MG63 (cell line): ENCODE measurements at regions not wholly inside any gene's neighbourhood (a gene's known extent, or its start where the extent isn't known, plus 50 kb on each side); places are given as distances from the start of the nearest gene placed in this dataset.
A peak's percentile ranks its signal among the peaks of the same experiment; 100 is the strongest.
"Not testable (repeated sequence)": the region's sequence is repeated elsewhere in the genome, so short reads cannot be mapped to it uniquely, and the experiment has no call there.

Source experiments
- DNase-seq: peaks from one replicate; pipeline ENCODE4 v3.0.0-alpha.2; 2020
- H3K27me3 ChIP-seq: fragments of 250-450 bp; sonication (Bioruptor Pico); 2 replicates; pipeline ENCODE4 v1.5.1; 2020; ENCODE audit warnings: mild to moderate bottlenecking, moderate library complexity
- H3K36me3 ChIP-seq: fragments of 250-450 bp; sonication (Bioruptor Pico); 2 replicates; pipeline ENCODE4 v1.5.1; 2020; ENCODE audit warnings: mild to moderate bottlenecking, moderate library complexity
- H3K4me3 ChIP-seq: fragments of 250-450 bp; sonication (Bioruptor Pico); 2 replicates; pipeline ENCODE4 v1.5.1; 2020; ENCODE audit warnings: mild to moderate bottlenecking, moderate library complexity
- H3K9me3 ChIP-seq: fragments of 250-450 bp; sonication (Bioruptor Pico); 2 replicates; pipeline ENCODE4 v1.5.1; 2020; ENCODE audit warnings: mild to moderate bottlenecking, moderate library complexity

GRCh38 chr3:16740515-16740914 lies 135.3 kb upstream of the DAZL start:
- Histone ChIP-seq H3K9me3 (peaks cover 15% of the 10 kb centered on the region; the same call in 1 of the 2 replicates), H3K36me3 (no peaks in the 10 kb centered on the region), H3K4me3 (no peak overlapping the region), H3K27me3 (no peaks in the 10 kb centered on the region)
- DNase-seq = no peak

- Histone ChIP-seq H3K9me3 (peaks cover 15% of the 10 kb centered on the region; the same call in 1 of the 2 replicates), H3K36me3 (no peaks in the 10 kb centered on the region), H3K4me3 (no peak overlapping the region), H3K27me3 (no peaks in the 10 kb centered on the region)
- DNase-seq = peak; percentile 77
These were observed 136.0 kb upstream of the DAZL start for GRCh38 chr3:16741103-16741758.

DNA sequence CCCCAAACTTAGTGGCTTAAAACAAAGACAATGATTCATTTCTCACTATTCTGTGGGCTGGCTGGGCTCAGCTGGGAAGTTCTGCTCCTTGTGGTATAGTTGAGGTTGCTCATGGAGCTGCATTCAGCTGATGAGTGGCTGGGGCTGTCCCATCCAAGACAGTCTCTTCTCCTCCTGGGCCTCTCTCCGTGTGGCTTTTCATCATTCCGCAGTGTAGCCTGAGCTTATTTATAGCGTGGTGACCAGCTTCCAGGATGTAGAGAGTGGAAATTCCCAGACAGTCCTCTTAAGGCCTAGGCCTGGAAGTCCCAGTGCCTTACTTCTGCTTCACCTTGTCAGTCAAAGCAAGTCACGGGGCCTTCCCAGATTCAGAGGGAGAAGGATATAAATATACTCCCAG lies 136.7 kb upstream of the DAZL start:
- Histone ChIP-seq H3K27me3 (no peaks in the 10 kb centered on the region), H3K9me3 (peaks cover 15% of the 10 kb centered on the region; the same call in 1 of the 2 replicates), H3K36me3 (no peaks in the 10 kb centered on the region), H3K4me3 (no peak overlapping the region)
- peak; percentile 12 for DNase-seq

DNA sequence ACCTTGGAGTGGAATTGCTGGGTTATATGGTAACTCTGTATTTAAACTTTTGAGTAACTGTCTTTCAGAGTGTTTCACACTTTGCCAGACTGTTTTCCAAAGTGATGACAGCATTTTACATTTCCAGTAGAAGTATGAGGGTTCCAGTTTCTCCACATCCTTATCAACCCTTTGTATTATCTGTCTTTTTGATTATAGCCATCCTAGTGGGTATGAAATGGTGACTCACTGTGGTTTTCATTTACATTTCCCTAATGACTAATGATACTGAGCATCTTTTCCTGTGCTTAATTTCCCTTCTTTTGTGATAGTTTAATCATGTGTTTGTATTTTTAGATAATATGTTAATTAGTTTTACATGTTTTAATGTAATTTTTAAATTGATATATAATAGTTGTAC lies 138.1 kb upstream of the DAZL start:
- Histone ChIP-seq H3K4me3 (no peak overlapping the region), H3K9me3 (peaks cover 15% of the 10 kb centered on the region; the same call in 1 of the 2 replicates), H3K36me3 (no peaks in the 10 kb centered on the region), H3K27me3 (no peaks in the 10 kb centered on the region)
- no peak for DNase-seq

GRCh38 chr3:16759227-16759903 lies 125.4 kb upstream of the PLCL2 start:
- H3K4me3 ChIP-seq = no peak overlapping the region
- H3K9me3 ChIP-seq = no peaks in the 10 kb centered on the region
- no peaks in the 10 kb centered on the region for H3K36me3 ChIP-seq
- no peak for DNase-seq
- no peaks in the 10 kb centered on the region for H3K27me3 ChIP-seq

GRCh38 chr3:16761571-16761970 lies 123.2 kb upstream of the PLCL2 start:
- no peaks in the 10 kb centered on the region for H3K36me3 ChIP-seq
- H3K27me3 ChIP-seq = no peaks in the 10 kb centered on the region
- no peak overlapping the region for H3K4me3 ChIP-seq
- no peaks in the 10 kb centered on the region for H3K9me3 ChIP-seq
- DNase-seq = no peak

DNA sequence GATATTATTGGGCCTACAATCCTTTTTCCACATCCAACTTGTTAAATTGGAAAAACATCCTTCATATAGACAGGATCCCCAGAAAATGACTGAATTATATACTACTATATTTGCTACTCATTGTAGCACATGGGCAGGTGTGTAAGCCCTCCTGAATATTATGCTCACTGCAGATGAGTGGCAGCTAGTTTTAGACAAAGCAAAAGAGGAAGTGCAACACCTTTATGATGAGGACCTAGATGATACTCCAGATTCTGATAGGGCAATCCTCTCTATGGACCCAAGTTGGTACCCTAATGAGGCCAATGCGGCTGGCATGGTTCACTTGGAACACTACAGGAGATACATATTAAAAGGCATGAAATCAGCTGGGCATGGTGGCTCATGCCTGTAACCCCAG lies 119.1 kb upstream of the PLCL2 start:
- Histone ChIP-seq H3K27me3 (no peaks in the 10 kb centered on the region), H3K4me3 (no peak overlapping the region), H3K36me3 (no peaks in the 10 kb centered on the region), H3K9me3 (no peaks in the 10 kb centered on the region)
- no peak for DNase-seq

DNA sequence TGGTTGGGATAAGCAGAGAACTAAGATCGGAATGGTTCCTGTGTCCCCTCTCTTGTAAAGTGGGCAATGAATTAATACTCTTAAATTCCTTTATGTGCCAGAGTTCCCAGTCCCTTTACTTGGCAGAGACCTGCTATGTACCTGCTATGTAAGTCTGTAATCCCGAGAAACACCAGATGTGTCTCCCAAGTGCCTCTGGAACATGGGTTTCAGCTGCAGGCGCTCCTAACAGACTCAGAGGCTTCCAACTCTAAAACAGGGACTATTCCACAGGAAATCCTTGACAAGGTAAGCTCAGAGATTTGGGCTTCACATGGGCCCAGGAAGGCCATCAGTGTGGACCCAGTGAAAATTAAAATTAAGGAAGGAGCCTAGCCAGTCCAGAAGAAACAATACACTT lies 117.7 kb upstream of the PLCL2 start:
- no peaks in the 10 kb centered on the region for H3K9me3 ChIP-seq
- no peaks in the 10 kb centered on the region for H3K27me3 ChIP-seq
- no peak overlapping the region for H3K4me3 ChIP-seq
- DNase-seq = no peak
- no peaks in the 10 kb centered on the region for H3K36me3 ChIP-seq

- Histone ChIP-seq H3K36me3 (no peaks in the 10 kb centered on the region), H3K9me3 (no peaks in the 10 kb centered on the region), H3K27me3 (no peaks in the 10 kb centered on the region), H3K4me3 (no peak overlapping the region)
- DNase-seq = no peak
These were observed 116.7 kb upstream of the PLCL2 start for GRCh38 chr3:16768014-16768413.

GRCh38 chr3:16768956-16769355 lies 115.8 kb upstream of the PLCL2 start:
- Histone ChIP-seq H3K36me3 (no peaks in the 10 kb centered on the region), H3K27me3 (no peaks in the 10 kb centered on the region), H3K4me3 (no peak overlapping the region), H3K9me3 (no peaks in the 10 kb centered on the region)
- no peak for DNase-seq

DNA sequence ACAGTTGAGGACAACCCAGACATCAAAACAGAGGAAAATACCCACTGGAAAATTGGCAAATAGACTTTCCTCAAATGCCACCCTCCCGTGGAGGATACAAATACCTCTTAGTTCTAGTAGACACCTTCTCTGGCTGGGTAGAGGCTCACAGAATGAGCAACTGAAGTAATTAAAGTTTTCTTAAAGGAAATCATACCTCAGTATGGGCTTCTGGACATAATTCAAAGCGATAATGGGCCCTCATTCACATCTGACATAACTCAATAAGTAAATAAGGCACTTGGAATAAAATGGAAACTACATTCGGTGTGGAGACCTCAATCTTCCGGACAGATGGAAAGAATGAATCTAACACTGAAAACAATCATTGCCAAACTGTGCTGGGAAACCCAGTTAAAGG lies 115.2 kb upstream of the PLCL2 start:
- Histone ChIP-seq H3K4me3 (no peak overlapping the region), H3K27me3 (no peaks in the 10 kb centered on the region), H3K36me3 (no peaks in the 10 kb centered on the region), H3K9me3 (no peaks in the 10 kb centered on the region)
- DNase-seq = no peak

GRCh38 chr3:16770021-16770420 lies 114.7 kb upstream of the PLCL2 start:
- no peaks in the 10 kb centered on the region for H3K36me3 ChIP-seq
- H3K4me3 ChIP-seq = no peak overlapping the region
- H3K9me3 ChIP-seq = no peaks in the 10 kb centered on the region
- no peaks in the 10 kb centered on the region for H3K27me3 ChIP-seq
- DNase-seq = no peak

- Histone ChIP-seq H3K27me3 (no peaks in the 10 kb centered on the region), H3K4me3 (no peak overlapping the region), H3K36me3 (no peaks in the 10 kb centered on the region), H3K9me3 (no peaks in the 10 kb centered on the region)
- DNase-seq = no peak
These were observed 114.0 kb upstream of the PLCL2 start for GRCh38 chr3:16770792-16771191.

GRCh38 chr3:16773594-16773993 lies 111.2 kb upstream of the PLCL2 start:
- not testable (repeated sequence) for H3K9me3 ChIP-seq, H3K36me3 ChIP-seq, DNase-seq, H3K4me3 ChIP-seq, H3K27me3 ChIP-seq

DNA sequence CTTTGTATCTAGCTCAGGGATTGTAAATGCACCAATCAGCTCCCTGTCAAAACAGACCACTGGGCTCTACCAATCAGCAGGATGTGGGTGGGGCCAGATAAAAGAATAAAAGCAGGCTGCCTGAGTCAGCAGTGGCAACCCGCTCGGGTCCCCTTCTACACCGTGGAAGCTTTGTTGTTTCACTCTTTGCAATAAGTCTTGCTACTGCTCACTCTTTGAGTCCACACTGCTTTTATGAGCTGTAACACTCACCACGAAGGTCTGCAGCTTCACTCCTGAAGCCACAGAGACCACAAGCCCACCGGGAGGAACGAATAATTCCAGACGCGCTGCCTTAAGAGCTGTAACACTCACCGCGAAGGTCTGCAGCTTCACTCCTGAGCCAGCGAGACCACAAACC lies 110.2 kb upstream of the PLCL2 start:
- H3K36me3 ChIP-seq, H3K27me3 ChIP-seq, DNase-seq, H3K4me3 ChIP-seq, H3K9me3 ChIP-seq: not testable (repeated sequence)

DNA sequence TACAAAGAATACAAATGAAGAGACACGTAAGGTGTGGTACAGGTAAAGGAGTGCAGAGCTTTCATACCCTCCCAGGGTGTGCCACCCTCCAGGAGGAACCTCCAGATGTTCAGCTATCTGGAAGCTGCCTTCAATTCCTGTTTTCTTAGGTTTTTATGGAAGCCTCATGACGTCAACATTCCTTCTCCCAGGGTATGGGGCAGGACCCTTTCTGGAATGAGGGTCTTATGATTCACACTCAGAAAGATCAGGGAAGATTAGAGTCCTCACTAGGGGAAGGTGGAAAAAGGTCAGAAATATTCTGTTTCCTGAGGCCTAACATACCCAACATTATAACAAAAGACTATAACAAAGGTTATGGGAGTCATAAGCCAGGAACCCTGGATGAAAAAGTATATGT lies 99.8 kb upstream of the PLCL2 start:
- Histone ChIP-seq H3K27me3 (no peaks in the 10 kb centered on the region), H3K36me3 (no peaks in the 10 kb centered on the region), H3K9me3 (no peaks in the 10 kb centered on the region), H3K4me3 (no peak overlapping the region)
- DNase-seq = no peak

- Histone ChIP-seq H3K36me3 (no peaks in the 10 kb centered on the region), H3K9me3 (no peaks in the 10 kb centered on the region), H3K27me3 (no peaks in the 10 kb centered on the region), H3K4me3 (no peak overlapping the region)
- no peak for DNase-seq
These were observed 99.3 kb upstream of the PLCL2 start for GRCh38 chr3:16785465-16785864.

DNA sequence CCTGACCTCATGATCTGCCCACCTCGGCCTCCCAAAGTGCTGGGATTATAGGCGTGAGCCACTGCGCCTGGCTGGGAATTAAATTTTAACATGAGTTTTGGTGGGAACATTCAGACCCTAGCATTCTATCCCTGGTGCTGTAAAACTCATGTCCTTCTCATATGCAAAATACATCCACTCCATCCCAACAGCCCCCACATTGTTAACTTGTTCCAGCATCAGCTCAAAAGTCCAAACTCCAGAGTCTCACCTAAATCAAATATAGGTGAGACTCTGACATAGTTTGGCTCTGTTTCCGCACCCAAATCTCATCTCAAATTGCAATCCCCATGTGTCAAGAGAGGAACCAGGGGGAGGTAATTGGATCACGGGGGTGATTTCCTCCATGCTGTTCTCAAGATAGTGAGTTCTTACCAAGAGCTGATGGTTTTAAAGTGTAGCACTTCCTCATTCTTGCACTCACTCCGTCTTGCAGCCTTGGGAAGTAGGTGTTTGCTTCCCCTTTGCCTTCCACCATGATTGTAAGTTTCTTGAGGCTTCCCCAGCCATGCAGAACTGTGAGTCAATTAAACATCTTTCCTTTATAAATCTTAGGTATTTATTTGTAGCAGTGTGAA lies 96.2 kb upstream of the PLCL2 start:
- no peak overlapping the region for H3K4me3 ChIP-seq
- no peak for DNase-seq
- no peaks in the 10 kb centered on the region for H3K27me3 ChIP-seq

More for the DNA sequence above, 96.2 kb upstream of the PLCL2 start:
- Histone ChIP-seq H3K9me3 (no peaks in the 10 kb centered on the region), H3K36me3 (no peaks in the 10 kb centered on the region)
